ENCODE measurements at regions not wholly inside any gene's neighbourhood (a gene's known extent, or its start where the extent isn't known, plus 50 kb on each side); places are given as distances from the start of the nearest gene placed in this dataset.
A peak's percentile ranks its signal among the peaks of the same experiment; 100 is the strongest.

DNA sequence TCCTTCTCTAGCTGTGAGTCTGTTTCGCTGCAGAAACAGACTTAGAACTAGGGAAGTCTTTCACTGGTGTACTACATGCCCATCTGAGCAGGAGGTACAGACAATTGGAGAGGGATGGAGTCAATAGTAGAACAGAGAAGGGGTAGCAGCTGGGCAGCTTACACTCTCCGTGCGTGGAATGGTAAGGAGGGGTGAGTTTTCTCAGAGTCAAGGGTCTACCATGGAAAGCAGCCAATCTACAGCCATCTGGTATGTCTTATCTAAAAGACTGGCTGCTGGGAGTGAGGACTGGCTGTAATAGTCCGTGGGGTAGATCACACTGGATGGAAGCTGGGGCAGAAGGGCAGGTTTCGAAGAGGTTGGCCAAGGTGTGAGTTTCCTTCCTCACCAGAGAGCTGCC lies 137.3 kb upstream of the TENM4 start:
- DNase-seq: no peak
- Histone ChIP-seq H3K4me2 (ENCODE audit: low read length) (no peak overlapping the region), H2AK5ac (ENCODE audit: low read length) (no peak overlapping the region), H3K23ac (ENCODE audit: low read length) (no peak overlapping the region), H4K8ac (ENCODE audit: low read depth, low read length) (no peak overlapping the region), H3K4me3 (ENCODE audit: low read depth, low read length) (no peak overlapping the region), H3K4ac (ENCODE audit: low read depth, low read length) (no peak overlapping the region), H2BK5ac (ENCODE audit: low read depth, low read length, poor library complexity) (no peak overlapping the region), H3K27me3 (ENCODE audit: insufficient read depth, low read length) (no peaks in the 10 kb centered on the region), H3K79me2 (ENCODE audit: control insufficient read depth, insufficient read depth, low read length, poor library complexity) (no peaks in the 10 kb centered on the region), H2BK120ac (ENCODE audit: insufficient read depth, low read length, poor library complexity) (no peak overlapping the region), H3K9me3 (ENCODE audit: insufficient read depth, low read depth, low read length) (no peaks in the 10 kb centered on the region), H3K18ac (ENCODE audit: low read length) (no peak overlapping the region), H3K9ac (ENCODE audit: low read length) (no peak overlapping the region), H3K27ac (ENCODE audit: low read depth, low read length) (no peak overlapping the region), H4K91ac (ENCODE audit: low read depth, low read length) (no peak overlapping the region), H2BK12ac (ENCODE audit: low read length) (no peak overlapping the region), H3K14ac (ENCODE audit: low read length) (no peak overlapping the region), H3K36me3 (ENCODE audit: control insufficient read depth in 1 of 2, insufficient read depth in 2 of 2, low read length in 2 of 2) (no peaks in the 10 kb centered on the region), H3K79me1 (ENCODE audit: low read length) (no peaks in the 10 kb centered on the region), H4K12ac (ENCODE audit: low read depth, low read length) (no peak overlapping the region), H2AFZ (ENCODE audit: insufficient read depth, low read length, poor library complexity) (no peak overlapping the region), H3K4me1 (ENCODE audit: control insufficient read depth in 1 of 2, insufficient read depth in 2 of 2, low read length in 2 of 2) (peaks cover 0 to 7% of the 10 kb centered on the region in 2 experiments)
- WGBS (ENCODE audit: extremely low coverage, insufficient coverage, insufficient read length): no CpG with 5 or more reads among the region's 5 CpGs

DNA sequence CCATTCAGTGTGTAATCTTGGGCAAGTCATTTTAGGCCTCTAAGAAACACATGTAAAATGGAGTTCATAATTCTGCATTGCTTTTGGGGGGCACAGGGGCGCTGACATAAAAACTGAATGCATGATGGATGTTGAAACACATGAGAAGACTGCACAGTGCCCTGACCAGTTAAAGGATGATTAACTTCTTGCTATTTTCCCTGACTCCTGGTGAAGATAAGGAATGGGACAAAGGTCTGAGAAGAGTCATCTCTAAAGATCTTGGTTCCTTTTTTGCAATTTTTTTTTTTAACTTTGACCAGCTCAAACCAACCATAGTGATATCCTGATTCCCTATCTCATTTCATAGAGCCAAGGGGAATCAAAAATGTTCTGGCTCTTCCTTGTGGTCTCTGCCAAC lies 134.9 kb upstream of the TENM4 start:
- no peak overlapping the region for H4K91ac ChIP-seq (ENCODE audit: low read depth, low read length)
- peak in 1 of 2 donors; percentile 44 for DNase-seq
- no peak overlapping the region for H3K14ac ChIP-seq (ENCODE audit: low read length)
- H3K79me1 ChIP-seq (ENCODE audit: low read length): no peaks in the 10 kb centered on the region
- no peak overlapping the region for H3K23ac ChIP-seq (ENCODE audit: low read length)
- no peak overlapping the region for H4K12ac ChIP-seq (ENCODE audit: low read depth, low read length)
- no peak overlapping the region for H2BK12ac ChIP-seq (ENCODE audit: low read length)
- H3K18ac ChIP-seq (ENCODE audit: low read length): no peak overlapping the region
- no CpG with 5 or more reads among the region's 1 CpG for WGBS (ENCODE audit: extremely low coverage, insufficient coverage, insufficient read length)
- H2AK5ac ChIP-seq (ENCODE audit: low read length): no peak overlapping the region
- H3K9ac ChIP-seq (ENCODE audit: low read length): no peak overlapping the region
- H4K8ac ChIP-seq (ENCODE audit: low read depth, low read length): no peak overlapping the region
- no peaks in the 10 kb centered on the region for H3K79me2 ChIP-seq (ENCODE audit: control insufficient read depth, insufficient read depth, low read length, poor library complexity)
- no peak overlapping the region for H3K4ac ChIP-seq (ENCODE audit: low read depth, low read length)
- no peak overlapping the region for H3K27ac ChIP-seq (ENCODE audit: low read depth, low read length)
- no peak overlapping the region for H3K4me3 ChIP-seq (ENCODE audit: low read depth, low read length)
- H2BK5ac ChIP-seq (ENCODE audit: low read depth, low read length, poor library complexity): no peak overlapping the region
- no peaks in the 10 kb centered on the region for H3K27me3 ChIP-seq (ENCODE audit: insufficient read depth, low read length)
- no peaks in the 10 kb centered on the region for H3K36me3 ChIP-seq (ENCODE audit: control insufficient read depth in 1 of 2, insufficient read depth in 2 of 2, low read length in 2 of 2)
- no peak overlapping the region for H3K4me2 ChIP-seq (ENCODE audit: low read length)
- H3K9me3 ChIP-seq (ENCODE audit: insufficient read depth, low read depth, low read length): no peaks in the 10 kb centered on the region
- H2AFZ ChIP-seq (ENCODE audit: insufficient read depth, low read length, poor library complexity): no peak overlapping the region
- no peaks in the 10 kb centered on the region for H3K4me1 ChIP-seq (ENCODE audit: control insufficient read depth in 1 of 2, insufficient read depth in 2 of 2, low read length in 2 of 2)
- H2BK120ac ChIP-seq (ENCODE audit: insufficient read depth, low read length, poor library complexity): no peak overlapping the region

- WGBS (ENCODE audit: extremely low coverage, insufficient coverage, insufficient read length): no CpG with 5 or more reads among the region's 2 CpGs
- Histone ChIP-seq H3K4ac (ENCODE audit: low read depth, low read length) (no peak overlapping the region), H2AFZ (ENCODE audit: insufficient read depth, low read length, poor library complexity) (no peak overlapping the region), H3K79me1 (ENCODE audit: low read length) (no peaks in the 10 kb centered on the region), H2BK5ac (ENCODE audit: low read depth, low read length, poor library complexity) (no peak overlapping the region), H2BK12ac (ENCODE audit: low read length) (no peak overlapping the region), H3K27ac (ENCODE audit: low read depth, low read length) (no peak overlapping the region), H3K18ac (ENCODE audit: low read length) (no peak overlapping the region), H3K4me2 (ENCODE audit: low read length) (no peak overlapping the region), H3K36me3 (ENCODE audit: control insufficient read depth in 1 of 2, insufficient read depth in 2 of 2, low read length in 2 of 2) (no peaks in the 10 kb centered on the region), H4K8ac (ENCODE audit: low read depth, low read length) (no peak overlapping the region), H3K27me3 (ENCODE audit: insufficient read depth, low read length) (no peaks in the 10 kb centered on the region), H3K9ac (ENCODE audit: low read length) (no peak overlapping the region), H3K14ac (ENCODE audit: low read length) (no peak overlapping the region), H3K23ac (ENCODE audit: low read length) (no peak overlapping the region), H3K4me1 (ENCODE audit: control insufficient read depth in 1 of 2, insufficient read depth in 2 of 2, low read length in 2 of 2) (peaks cover 0 to 2% of the 10 kb centered on the region in 2 experiments), H4K91ac (ENCODE audit: low read depth, low read length) (no peak overlapping the region), H3K9me3 (ENCODE audit: insufficient read depth, low read depth, low read length) (no peaks in the 10 kb centered on the region), H2BK120ac (ENCODE audit: insufficient read depth, low read length, poor library complexity) (no peak overlapping the region), H2AK5ac (ENCODE audit: low read length) (no peak overlapping the region), H4K12ac (ENCODE audit: low read depth, low read length) (no peak overlapping the region), H3K4me3 (ENCODE audit: low read depth, low read length) (no peak overlapping the region), H3K79me2 (ENCODE audit: control insufficient read depth, insufficient read depth, low read length, poor library complexity) (no peaks in the 10 kb centered on the region)
- DNase-seq: no peak
Measured at GRCh38 chr11:79570104-79570503, 129.3 kb upstream of the TENM4 start.

DNA sequence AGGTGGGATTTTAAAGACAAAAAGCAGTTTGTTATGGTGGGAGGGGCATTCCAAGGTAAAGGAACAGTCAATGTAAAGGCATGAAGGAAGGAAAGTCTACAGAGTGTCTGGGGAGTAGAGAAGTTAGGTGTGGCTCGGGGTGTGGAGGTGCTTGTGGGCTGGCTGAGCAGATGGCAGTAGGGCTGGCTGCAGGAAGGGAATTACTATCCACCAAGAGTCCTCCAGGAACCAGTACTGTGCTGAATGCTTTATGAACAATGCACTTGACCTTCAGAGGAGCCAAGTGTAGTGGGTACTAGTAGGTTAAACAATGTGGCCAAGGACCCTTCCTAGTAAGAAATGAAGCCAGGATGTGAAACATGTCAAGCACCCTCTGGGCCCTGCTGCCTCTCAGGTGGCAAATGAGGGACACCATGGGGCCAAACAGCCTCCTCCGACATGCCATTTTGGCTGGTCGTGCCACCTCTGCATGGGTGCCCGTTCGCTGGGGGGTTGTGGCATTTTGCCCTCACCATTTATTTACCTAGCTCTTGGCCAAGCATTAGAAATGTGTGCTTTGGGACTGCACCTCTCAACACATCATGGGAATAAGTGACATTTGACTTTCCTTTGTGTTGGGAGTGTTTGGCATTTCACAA lies 123.6 kb upstream of the TENM4 start:
- no peaks in the 10 kb centered on the region for H3K9me3 ChIP-seq (ENCODE audit: insufficient read depth, low read depth, low read length)
- H3K27me3 ChIP-seq (ENCODE audit: insufficient read depth, low read length): no peaks in the 10 kb centered on the region
- H3K14ac ChIP-seq (ENCODE audit: low read length): no peak overlapping the region
- no peak overlapping the region for H2BK12ac ChIP-seq (ENCODE audit: low read length)
- WGBS (ENCODE audit: extremely low coverage, insufficient coverage, insufficient read length): no CpG with 5 or more reads among the region's 5 CpGs
- H2AFZ ChIP-seq (ENCODE audit: insufficient read depth, low read length, poor library complexity): no peak overlapping the region
- no peak overlapping the region for H2AK5ac ChIP-seq (ENCODE audit: low read length)
- no peak overlapping the region for H3K23ac ChIP-seq (ENCODE audit: low read length)
- H4K91ac ChIP-seq (ENCODE audit: low read depth, low read length): no peak overlapping the region
- no peak overlapping the region for H3K18ac ChIP-seq (ENCODE audit: low read length)
- H3K4ac ChIP-seq (ENCODE audit: low read depth, low read length): no peak overlapping the region
- no peak overlapping the region for H2BK5ac ChIP-seq (ENCODE audit: low read depth, low read length, poor library complexity)
- H3K4me2 ChIP-seq (ENCODE audit: low read length): no peak overlapping the region
- no peak for DNase-seq
- no peak overlapping the region for H4K8ac ChIP-seq (ENCODE audit: low read depth, low read length)
- no peaks in the 10 kb centered on the region for H3K79me2 ChIP-seq (ENCODE audit: control insufficient read depth, insufficient read depth, low read length, poor library complexity)
- H3K9ac ChIP-seq (ENCODE audit: low read length): no peak overlapping the region
- H3K27ac ChIP-seq (ENCODE audit: low read depth, low read length): no peak overlapping the region
- H3K79me1 ChIP-seq (ENCODE audit: low read length): no peaks in the 10 kb centered on the region
- no peak overlapping the region for H3K4me3 ChIP-seq (ENCODE audit: low read depth, low read length)
- H4K12ac ChIP-seq (ENCODE audit: low read depth, low read length): no peak overlapping the region
- H3K4me1 ChIP-seq (ENCODE audit: control insufficient read depth in 1 of 2, insufficient read depth in 2 of 2, low read length in 2 of 2): peaks cover 0 to 7% of the 10 kb centered on the region in 2 experiments
- H2BK120ac ChIP-seq (ENCODE audit: insufficient read depth, low read length, poor library complexity): no peak overlapping the region
- H3K36me3 ChIP-seq (ENCODE audit: control insufficient read depth in 1 of 2, insufficient read depth in 2 of 2, low read length in 2 of 2): no peaks in the 10 kb centered on the region

All from trophoblast cell (in vitro differentiated cells and primary cell).